ENCODE measurements at regions not wholly inside any gene's neighbourhood (a gene's known extent, or its start where the extent isn't known, plus 50 kb on each side); places are given as distances from the start of the nearest gene placed in this dataset.
"Not testable (repeated sequence)": the region's sequence is repeated elsewhere in the genome, so short reads cannot be mapped to it uniquely, and the experiment has no call there.

DNA sequence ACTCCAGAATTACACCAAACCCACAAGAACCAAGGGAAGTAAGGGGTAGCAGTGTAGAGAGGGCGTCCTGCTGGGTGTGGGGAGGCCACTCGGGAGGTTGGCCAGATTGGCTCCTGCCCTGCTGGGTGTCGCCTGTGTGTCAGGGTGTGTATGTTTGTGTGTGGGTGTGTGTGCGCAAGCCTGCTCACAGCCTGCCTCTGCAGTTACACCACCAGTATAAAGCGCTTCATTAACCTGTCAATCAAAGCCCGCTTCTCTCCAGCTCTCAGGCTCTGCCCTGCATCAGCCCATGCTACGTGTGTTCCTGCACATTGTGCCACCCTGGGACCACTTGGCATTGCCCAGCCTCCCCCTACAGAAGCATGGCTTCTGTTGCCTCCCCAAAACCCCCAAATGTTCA is 83.3 kb upstream of the PAX2 start:
- DNase-seq (ENCODE audit: low read depth) = no peak

DNA sequence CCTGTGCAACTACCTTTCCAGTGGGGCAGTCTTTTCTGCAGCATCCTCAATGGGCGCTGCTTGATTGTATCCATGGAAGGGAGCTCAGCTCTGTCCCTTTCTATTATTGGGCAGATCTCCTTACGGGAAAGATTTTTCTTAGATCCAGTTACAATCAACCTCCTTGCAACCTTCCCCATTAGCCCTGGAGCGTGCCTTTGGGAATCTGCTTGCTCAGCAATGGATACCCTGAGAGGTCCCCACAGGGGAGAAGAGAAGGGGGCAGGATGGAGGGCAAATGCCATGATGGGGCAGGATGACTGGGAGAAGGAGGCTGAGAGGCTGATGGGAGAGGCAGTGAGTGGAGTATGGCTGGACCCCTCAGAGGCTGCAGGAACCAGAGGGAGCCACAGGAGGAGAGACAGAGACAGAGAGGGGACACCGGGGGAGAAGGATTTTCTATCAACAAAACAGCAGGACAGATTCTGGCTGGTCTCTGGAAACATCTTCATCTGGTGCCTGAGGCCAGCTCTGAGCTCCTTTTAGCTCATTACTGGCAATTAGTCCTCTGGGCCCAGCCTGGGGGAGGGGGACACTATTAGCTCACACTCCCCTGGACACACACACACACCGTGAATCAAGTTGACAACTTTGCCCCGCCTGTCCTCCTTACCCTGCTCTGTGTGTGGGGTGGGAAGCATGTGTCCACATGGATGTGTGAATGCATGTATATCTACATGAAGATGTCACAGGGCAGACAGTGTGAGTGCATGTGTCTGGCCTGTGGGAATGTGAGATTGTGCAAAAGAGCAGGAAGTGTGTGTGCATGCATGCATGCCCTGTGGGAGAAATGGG is 80.8 kb upstream of the PAX2 start:
- DNase-seq (ENCODE audit: low read depth) = no peak

DNA sequence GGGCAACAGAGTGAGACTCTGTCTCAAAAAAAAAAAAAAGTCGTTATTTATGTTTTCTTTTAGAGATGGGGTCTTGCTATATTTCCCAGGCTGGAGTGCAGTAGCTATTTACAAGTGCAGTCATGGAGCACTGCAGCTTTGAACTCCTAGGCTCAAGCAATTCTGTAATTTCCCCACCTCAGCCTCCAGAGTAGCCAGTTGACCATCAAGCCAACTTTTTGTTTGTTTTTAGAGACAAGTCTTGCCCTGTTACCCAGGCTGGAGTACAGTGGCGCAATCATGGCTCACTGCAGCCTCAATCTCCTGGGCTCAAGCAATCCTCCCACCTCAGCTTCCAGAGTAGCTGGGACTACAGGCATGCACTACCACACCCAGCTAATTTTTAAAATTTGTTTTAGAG is 78.7 kb upstream of the PAX2 start:
- not testable (repeated sequence) for DNase-seq (ENCODE audit: low read depth)

DNA sequence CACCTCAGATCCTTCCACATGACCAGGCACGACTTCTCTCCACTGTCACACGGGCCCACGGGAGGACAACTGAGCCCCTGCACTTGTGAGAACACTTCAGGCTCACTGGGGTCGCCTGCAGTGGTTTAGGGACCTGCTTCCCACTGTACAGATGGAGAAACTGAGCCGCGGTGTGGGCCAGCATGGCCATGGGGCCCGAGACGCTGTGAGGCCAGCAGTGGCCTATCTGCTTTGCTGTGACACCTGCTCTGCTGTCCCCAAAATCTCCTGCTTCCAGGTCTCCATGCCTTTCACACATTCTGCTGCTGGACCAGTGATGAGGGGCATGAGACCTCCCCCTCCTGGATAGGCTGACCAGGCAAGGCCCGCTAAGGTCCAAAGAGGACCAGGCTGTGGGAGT is 75.8 kb upstream of the PAX2 start:
- DNase-seq (ENCODE audit: low read depth) = no peak

DNA sequence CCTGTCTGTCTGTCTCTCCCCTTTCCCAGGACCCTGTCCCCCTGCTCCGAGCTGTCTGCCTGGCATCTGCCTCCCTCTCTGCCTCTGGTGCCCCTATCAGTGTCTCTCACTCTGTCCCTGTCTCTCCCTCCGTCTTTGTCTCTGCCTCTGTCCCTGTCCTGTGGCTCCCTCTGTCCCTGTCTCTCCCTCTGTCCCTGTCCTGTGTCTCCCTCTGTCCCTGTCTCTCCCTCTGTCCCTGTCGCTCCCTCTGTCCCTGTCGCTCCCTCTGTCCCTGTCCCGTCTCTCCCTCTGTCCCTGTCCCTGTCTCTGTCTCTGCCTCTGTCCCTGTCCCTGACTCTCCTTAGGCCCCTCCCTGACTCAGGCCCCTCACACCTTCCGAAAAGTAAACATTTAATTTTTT is 75.0 kb upstream of the PAX2 start:
- DNase-seq (ENCODE audit: low read depth) = no peak

DNA sequence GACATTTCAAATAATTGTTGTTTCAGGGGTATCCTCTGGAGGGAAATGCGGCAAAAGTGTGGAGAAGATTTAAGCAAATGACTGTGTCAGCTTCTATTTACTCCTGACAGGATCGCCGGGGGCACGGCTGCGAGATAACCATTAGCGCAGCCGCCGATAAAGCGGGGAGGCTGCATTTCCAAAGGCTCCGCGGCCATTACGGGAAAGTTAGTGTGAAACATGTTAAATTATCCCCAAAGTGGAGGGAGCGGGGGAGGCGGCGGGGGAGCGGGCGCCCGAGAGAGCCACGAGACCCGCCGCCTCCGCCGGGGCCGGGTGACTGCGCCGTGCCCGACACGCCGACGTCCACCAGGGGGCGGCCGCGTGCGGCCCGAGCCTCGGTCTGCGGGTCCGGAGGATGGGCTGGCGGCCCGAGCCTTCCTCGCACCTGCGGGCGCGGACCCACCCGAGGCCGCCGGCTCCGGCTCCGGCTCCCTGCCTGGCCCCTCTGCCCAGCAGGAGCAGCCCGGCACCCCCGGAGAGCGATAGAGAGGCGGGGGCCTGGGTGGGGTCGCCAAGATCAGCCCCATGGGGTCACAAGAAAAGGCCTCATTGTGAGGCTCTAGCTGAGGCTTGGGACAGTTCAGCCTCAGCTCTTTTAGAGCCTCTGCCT is 74.4 kb upstream of the PAX2 start:
- no peak for DNase-seq (ENCODE audit: low read depth)

DNA sequence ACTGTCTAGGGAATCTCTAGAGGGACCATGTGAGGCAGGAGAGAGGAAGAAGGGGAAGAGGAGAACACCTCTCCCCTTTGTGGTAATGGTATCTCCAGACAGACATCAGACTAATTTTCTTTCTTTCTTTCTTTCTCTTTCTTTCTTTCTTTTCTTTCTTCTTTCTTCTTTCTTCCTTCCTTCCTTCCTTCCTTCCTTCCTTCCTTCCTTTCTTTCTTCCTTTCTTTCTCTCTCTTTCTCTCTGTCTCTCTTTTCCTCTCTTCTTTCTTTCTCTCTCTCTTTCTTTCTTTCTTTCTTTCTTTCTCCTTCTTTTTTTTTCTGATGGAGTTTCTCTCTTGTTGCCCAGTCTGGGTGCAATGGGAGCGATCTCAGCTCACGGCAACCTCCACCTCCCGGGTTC is 73.2 kb upstream of the PAX2 start:
- no peak for DNase-seq (ENCODE audit: low read depth)

DNA sequence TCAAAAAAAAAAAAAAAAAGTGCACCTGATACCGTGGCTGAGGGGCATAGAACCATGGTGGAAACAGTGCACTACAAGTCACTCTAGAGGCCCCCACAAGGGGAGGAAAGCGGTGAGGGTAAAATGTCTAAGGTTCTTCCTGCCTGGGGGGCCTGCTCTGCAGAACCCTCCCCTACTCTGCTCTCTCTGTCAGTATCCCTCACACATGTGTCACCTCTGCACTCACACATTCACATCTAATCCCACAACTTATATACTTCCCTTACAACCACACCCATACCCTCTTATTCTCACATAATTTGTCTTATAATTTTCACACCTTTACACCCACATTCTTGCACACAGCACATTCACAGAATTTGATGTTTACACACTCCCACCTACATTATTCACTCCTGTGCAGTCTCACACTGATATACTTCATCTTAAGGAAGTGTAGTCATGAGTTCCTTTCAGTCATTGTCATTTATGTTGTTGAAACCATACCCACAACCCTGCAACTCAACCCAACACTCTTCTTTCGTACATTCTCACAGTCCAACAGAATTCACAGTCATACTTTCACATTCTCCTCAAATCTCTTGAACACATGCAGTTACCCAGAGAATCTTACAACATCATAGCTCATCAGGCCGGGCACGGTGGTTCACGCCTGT is 68.0 kb upstream of the PAX2 start:
- no peak for DNase-seq (ENCODE audit: low read depth)

DNA sequence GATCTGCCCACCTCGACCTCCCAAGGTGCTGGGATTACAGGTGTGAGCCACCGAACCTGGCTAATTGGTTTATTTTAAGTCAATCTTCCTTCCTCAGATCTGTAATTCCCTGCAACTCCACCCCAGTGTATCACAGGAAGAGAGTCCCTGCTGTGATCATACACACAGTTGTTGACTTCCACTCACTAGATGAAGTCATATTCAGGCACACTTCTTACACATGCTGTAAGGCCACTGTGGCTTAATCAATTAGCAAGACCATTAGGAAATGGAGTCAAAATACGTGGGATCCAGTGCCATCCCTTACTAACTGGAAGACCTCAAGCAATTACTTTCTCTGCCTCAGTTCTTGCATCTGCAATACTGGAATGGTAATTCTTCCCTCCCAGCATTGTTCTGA is 66.1 kb upstream of the PAX2 start:
- DNase-seq (ENCODE audit: low read depth) = no peak

DNA sequence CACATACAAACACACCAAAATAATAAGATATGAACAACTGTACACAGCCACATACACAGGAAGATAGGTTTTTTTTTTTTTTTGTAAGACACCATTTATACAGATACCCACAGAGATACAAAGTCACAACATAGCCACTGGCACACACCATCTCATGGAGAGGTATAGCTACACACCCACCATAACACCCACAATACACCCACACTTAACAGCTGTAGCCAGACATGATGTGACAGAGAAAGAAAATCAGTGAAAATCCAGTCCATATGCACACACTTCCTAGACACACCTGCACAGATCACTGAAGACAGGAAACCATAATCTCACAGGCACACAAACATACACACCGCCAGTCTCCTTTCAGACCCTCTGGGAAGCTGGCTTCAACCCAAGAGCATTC is 62.4 kb upstream of the PAX2 start:
- DNase-seq (ENCODE audit: low read depth) = no peak

DNA sequence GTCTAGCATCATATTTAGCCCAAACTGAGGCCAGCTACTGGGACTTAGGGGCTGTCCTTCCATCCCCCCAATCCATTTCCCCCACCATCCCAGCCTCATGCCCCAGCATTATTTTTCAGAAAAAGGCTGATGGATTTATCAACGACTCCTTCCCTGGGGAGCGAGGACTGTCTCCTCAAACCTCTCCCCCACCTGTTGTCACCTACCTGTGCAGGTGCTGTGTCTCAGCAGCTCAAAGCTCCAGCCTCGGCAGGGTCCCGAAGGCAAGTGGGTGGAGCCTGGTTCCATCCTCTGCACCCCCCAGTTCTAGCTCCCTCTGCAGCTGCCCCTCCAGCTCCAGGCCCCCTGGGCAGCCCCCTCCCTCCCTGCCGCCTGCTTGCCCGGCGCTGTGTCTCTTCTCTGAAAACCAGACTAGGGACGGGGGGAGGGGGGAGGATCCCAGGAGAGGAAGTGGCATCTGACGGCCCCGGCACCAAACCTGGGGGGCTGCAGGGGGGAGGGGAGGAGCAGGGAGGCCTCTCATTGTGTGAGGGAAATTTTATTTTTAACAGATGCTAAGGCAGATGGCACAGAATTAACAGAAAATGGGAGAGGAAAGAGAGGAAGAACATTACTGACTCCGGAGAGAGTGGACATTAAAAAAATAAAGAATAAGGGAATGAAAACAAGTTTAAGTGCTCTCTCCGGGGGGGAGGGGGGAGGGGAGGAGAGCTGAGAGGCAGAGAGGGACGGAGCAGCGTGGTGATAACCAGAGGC is 61.7 kb upstream of the PAX2 start:
- no peak for DNase-seq (ENCODE audit: low read depth)

DNA sequence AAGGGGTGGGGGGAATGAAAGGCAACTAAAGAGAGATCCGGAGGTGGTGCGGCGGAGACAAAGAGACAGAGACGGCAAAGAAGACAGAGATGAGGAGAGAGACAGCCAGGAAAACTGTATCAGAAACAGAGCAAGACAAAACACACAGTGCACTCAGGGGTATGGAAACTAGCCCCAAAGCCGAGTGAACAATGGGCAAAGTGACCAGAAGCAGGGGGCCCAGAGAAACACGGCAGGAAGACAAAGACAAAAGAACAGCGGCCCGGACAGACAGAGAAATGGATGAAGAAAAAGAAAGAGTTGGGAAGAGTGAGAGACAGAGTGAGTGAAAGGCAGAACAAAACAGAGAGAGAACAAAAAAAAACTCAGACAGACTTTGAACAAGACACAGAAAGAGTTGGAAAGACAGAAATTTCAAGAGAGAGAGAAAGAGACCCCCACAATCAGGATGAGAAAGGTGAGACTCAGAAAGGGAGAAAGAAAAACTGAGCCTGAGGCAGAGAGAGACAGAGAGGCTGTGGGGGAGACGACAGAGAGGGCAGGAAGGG is 60.6 kb upstream of the PAX2 start:
- DNase-seq (ENCODE audit: low read depth) = no peak

DNA sequence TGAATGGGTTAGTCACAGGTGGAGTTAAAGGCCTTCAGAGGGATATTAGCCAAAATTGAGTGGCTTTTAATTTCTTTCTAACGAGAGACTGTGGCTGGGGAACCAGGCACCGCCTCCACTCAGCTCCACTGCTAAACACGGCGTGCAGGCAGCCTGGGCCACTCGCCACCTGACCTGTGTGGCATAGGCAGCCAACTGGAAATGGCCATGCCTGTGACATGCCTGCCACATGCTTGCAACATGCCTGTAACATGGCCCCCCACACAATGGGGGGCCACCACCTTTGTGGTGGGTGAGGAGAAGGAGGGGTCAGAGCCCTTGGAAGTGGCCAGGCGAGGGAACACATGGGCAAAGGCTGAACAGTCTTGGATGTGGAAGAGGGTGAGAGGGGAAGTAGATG is 60.1 kb upstream of the PAX2 start:
- DNase-seq (ENCODE audit: low read depth) = no peak

DNA sequence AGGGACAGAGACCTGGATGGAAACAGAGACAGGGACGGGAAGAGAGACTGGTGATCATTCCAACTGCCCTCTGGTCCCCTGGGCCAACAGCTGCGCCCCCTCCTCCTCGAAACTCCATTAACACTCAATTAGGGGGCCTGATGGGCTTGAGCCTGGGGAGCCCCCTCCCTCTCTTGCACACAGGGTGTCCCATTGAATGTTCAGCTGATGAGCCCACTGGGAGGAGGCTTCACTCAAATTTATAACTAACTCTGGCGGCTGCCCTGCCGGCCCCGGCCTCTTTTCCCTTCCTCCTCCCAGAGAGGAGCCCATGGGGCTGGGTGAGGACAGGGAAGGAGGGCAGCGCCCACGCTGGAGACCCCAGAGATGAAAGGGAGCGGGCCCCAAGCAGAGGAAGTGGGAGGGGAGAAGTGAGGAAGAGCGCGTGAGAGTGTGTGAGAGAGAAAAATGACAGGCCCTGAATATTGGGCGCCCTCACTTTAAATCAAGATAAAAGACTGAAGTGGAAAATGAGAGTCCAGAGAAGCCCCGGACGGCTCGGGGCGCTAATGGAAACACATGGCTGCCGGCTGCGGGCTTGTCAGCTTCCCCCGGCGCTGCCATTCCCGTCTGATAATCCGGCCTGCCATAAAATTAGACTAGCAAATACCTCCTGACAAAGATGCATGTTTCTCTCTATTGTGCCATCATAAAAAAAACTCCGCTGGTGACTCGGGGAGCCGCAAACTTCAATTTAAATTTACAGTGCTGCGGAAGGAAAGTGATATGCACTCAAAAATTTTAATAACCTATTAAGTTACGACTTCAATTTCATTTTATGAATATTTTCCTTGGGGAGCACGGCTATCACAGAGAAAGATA is 58.0 kb upstream of the PAX2 start:
- no peak for DNase-seq (ENCODE audit: low read depth)

DNA sequence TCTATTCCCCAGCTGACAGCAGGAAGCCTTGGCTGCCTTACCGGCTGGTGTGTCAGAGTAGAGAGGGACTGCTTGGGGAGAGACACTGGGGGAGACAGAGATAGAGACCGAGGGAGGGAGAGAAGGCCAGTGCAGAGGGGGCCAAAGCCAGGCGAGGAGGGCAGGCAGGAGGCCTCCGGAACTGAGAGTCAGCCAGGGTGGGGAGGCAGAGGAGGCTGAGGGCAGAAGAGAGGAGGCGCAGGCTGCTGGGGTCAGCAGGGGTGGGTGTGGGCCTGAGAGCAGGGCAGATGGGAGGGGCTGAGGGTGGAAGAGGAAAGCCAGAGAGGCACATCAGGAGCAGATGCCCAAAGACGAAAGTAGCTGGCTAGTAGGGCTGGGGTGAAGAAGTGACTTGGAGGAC is 57.2 kb upstream of the PAX2 start:
- DNase-seq (ENCODE audit: low read depth) = no peak

DNA sequence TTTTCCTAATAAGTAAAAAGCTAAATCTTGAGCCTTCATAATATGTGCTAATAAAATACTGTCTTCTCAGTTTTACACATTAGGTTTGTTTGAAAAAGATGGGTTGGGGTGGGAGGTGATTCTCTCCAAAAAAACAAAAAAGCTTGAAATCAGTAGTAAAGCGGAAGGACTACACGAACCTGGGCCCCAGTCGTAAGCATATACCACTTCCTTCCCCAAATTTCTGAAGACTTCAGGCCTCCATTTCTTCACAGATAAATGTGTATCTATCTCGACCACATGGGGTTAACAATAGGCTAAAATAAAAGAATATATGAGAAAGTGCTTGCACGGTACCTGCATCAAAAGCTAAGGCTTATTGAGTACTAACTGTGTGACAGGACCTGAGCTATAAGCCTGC is 51.6 kb upstream of the PAX2 start:
- DNase-seq (ENCODE audit: low read depth) = no peak
